GM21717 (cell line): ENCODE measurements at regions not wholly inside any gene's neighbourhood (a gene's known extent, or its start where the extent isn't known, plus 50 kb on each side); places are given as distances from the start of the nearest gene placed in this dataset.
"Not testable (repeated sequence)": the region's sequence is repeated elsewhere in the genome, so short reads cannot be mapped to it uniquely, and the experiment has no call there.

Experiments
- ATAC-seq: cut with Tn5 transposase; IDR thresholded peaks from one replicate; pipeline ENCODE4 v1.9.1; 2021; ENCODE audit warnings: mild to moderate bottlenecking, moderate library complexity; ENCODE audit not compliant: unreplicated experiment

GRCh38 chr12:54716261-54716660 lies 68.1 kb upstream of the DCD start:
- no peak for ATAC-seq

GRCh38 chr12:54713876-54714275 lies 65.7 kb upstream of the DCD start:
- not testable (repeated sequence) for ATAC-seq

GRCh38 chr12:54711669-54712068 lies 63.5 kb upstream of the DCD start:
- no peak for ATAC-seq

GRCh38 chr12:54708826-54709225 lies 60.7 kb upstream of the DCD start:
- no peak for ATAC-seq

GRCh38 chr12:54704202-54704601 lies 56.0 kb upstream of the DCD start:
- no peak for ATAC-seq

GRCh38 chr12:54701940-54702592 lies 53.9 kb upstream of the DCD start:
- no peak for ATAC-seq

GRCh38 chr12:54700849-54701248 lies 52.7 kb upstream of the DCD start:
- no peak for ATAC-seq

- ATAC-seq: no peak
These were observed 52.1 kb upstream of the DCD start for GRCh38 chr12:54700301-54700700.
